GM21825 (cell line): ENCODE measurements at regions not wholly inside any gene's neighbourhood (a gene's known extent, or its start where the extent isn't known, plus 50 kb on each side); places are given as distances from the start of the nearest gene placed in this dataset.

Source experiments
- ATAC-seq: cut with Tn5 transposase; IDR thresholded peaks from one replicate; pipeline ENCODE4 v1.9.1; 2021; ENCODE audit warnings: mild to moderate bottlenecking, moderate library complexity; ENCODE audit not compliant: unreplicated experiment

- ATAC-seq, result no peak
Measured at GRCh38 chr2:146158072-146158674, 1638.3 kb upstream of the ZEB2 start.

DNA sequence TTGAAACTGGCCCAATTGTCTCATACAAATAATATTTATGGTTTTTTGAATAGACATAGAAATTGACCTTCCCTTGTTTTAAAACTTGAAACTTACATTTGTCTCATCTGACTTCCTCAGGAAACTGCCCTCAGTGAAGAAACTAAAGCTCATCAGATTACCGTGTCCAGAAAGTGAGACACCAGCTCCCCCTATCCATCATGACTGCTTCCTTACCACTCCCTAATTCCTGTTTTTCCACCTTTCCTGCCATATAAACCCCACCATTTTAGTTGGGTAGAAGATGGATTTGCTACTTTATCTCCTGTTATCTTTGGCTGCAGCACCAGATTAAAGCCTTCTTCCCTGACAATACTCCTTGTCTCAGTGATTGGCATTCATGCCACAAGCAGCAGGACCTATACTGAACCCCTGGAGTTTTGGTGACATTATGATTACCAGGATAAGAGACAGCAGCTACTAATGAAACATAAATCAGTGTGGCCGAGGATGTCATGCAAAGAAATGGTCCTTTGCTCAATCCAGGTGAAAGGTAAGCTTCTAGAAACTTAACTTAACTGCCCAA lies 1627.6 kb upstream of the ZEB2 start:
- no peak for ATAC-seq

DNA sequence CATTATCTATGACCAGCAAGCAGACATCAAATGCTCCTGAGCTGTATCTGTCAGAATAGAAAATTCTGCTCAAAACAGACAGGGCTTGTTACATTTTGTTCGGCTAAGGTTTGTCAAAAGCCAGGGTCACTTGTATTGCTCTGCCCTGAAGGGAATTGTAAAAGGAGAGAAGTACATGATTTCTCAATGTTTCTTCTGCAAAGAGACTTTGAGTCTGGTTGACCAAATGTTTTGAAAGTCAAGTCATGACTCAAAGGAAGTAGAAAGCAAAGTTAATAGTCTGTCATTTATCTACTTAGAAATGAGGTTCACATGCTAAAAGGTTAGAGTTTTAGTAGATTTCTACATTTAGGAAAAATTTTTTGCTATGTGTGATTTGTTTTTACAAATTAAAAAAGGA lies 1624.1 kb upstream of the ZEB2 start:
- ATAC-seq, result no peak

- ATAC-seq, result no peak
Measured at GRCh38 chr2:146138820-146139219, 1618.9 kb upstream of the ZEB2 start.

DNA sequence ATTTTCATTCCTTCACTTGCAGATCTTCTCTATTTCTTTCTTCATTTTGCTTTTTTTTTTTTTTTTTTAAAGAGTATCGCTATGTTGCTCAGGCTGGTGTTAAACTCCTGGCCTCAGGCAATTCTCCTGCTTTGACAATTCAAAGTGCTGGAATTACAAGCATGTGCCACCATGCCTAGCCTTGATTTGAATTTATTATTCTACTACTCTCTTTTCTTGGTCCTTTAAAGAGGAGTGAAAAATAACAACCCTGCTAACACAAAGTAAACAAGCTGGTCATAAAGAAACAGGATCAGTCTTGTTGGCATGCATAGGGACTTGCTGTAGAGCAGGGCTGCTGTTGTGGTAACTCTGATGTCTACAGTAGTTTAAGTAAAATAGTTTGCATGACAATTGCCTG lies 1615.3 kb upstream of the ZEB2 start:
- no peak for ATAC-seq

DNA sequence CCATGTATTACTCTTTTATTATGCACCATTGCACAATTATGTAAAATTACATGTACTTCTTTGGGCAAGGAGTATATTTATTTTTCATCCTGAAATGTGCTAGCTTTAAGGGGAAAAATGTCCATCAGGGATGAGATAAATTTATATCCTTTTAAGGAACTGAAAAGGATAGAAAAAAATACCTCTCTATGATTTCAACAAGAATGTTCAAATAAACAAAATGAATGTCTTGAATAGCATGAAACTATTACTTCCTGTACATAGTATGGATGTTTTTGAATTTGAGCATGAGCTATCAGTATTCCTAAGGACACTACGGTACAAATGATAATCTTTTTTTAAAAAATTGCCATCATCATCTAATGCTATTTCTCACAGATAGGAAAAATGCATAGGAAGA lies 1611.9 kb upstream of the ZEB2 start:
- ATAC-seq, result no peak

- ATAC-seq, result no peak
Measured at GRCh38 chr2:146131048-146131447, 1611.1 kb upstream of the ZEB2 start.

DNA sequence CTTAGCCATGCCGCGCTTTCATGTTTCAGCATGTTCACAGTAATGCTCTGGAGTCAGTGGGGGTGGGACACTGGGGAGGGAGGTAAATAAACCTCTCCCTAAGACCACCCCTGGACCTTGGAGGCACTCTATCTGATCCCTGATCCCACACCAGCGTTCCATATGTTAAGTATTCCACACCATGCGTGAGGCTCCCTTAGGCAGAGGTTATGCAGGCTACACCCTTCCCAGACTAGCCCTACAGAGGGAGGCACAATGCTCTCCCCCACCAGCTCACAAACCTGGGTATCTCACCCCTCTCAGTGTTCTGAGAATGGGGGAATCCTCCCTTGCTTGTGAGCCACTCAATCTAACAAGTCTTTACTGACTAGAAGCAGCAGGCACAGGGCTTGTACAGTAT lies 1610.4 kb upstream of the ZEB2 start:
- ATAC-seq, result no peak

DNA sequence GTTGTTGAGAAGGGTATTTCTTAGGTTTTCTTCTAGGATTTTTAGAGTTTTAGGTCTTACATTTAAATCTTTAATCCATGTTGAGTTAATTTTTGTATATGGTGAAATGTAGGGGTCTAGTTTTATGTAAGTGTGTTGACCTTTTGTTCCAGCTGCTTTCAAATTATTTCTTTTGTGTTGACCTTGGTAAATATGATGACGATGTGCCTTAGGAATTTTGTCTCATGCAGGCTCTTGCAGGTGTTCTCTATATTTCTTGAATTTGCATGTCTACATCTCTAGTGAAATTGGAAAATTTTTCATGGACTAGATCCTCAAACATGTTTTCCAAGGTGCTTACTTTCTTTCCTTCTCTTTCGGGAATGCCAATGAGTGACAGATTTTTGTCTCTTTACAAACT lies 1609.3 kb upstream of the ZEB2 start:
- no peak for ATAC-seq

GRCh38 chr2:146128216-146128615 lies 1608.3 kb upstream of the ZEB2 start:
- no peak for ATAC-seq

- ATAC-seq, result no peak
Measured at GRCh38 chr2:146125551-146125950, 1605.6 kb upstream of the ZEB2 start.

- no peak for ATAC-seq
Measured at GRCh38 chr2:146124741-146125140, 1604.8 kb upstream of the ZEB2 start.

GRCh38 chr2:146123714-146124113 lies 1603.8 kb upstream of the ZEB2 start:
- ATAC-seq, result no peak

DNA sequence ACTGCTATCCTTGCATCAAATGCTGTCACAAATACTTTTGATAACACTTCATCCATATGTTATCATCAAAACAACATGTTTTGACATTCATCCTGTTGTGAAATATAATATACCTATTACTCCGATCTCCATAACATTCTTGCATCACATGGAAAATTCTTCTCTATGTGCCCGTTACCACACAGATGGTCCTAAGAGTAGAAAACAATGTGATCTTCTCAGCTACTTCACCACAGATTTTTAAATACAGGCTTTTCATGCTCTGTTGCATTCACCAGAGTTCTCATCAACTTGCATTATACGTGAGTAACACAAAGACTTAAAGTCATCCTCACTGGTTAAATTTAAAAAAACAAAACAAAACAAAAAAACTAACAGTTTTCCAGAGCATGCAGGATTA lies 1603.3 kb upstream of the ZEB2 start:
- no peak for ATAC-seq

DNA sequence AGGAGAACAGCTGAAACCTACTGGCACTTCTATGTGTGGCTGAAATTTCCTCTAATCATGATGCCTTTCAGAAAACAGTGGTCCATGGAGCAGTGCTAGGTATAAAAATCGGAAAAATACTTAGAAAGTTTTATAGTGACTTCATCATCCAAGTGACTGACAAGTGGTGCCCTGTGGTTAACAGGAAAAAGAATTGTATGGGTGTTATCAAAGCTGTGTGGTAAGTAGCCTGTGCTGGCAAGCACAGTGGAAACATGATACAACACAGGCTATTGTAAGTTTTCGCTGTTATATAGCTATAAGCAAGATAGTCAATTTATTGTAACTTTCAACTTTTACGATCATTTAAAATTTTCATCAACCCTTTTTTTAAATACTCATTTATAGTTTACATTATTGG lies 1599.7 kb upstream of the ZEB2 start:
- no peak for ATAC-seq

- no peak for ATAC-seq
Measured at GRCh38 chr2:146108993-146109392, 1589.1 kb upstream of the ZEB2 start.

DNA sequence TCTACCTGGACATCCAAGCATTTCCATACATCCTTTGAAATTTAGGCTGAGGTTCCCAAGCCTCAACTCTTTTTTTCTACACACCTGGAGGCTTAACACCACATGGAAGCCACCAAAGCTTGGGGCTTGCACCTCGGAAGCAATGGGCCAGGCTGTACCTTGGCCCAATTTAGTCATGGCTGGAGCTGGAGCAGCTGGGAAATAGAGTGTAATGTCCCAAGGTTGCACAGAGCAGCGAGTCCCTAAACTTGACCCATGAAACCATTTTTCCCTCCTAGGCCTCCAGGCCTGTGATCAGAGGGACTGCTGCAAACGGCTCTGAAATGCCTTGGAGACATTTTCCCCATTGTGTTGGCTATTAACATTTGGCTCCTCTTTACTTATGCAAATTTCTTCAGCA lies 1574.3 kb upstream of the ZEB2 start:
- ATAC-seq, result no peak

DNA sequence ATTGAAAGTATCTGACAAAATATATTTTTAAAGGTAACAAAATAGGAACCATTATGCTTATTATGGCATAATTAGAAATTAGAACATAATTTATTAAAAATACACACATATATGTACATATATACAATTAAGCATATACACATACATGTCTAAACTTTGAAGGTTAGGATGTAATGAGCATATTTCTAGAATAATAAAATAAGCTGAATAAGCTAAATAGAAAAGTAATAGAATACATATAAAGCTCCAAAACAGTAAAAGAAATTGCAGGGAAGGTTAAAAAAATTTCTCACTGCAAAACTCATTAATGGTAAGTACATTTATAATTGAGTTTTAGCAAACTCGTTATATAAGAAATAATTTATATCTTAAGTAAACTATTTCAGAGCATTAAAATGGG lies 1561.5 kb upstream of the ZEB2 start:
- ATAC-seq, result no peak

GRCh38 chr2:146080925-146081324 lies 1561.0 kb upstream of the ZEB2 start:
- ATAC-seq, result no peak

DNA sequence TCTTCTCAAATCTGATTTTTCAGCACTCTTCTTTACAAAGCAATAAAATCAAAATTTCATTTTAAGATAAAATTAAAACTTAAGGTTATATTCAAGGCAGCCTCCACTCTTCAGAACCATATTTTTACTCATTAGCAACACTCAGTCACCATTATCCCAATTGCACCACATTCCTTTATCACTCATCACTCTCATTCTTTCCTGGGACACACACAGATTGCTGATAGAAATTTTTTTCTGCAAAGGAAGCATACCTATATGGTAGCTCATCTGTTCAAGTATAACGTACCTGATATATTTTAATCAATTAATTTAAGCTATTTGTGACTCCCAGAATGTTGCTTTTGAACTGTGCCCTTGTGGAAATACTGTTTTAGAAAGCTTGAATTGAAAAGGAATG lies 1559.3 kb upstream of the ZEB2 start:
- ATAC-seq, result no peak

DNA sequence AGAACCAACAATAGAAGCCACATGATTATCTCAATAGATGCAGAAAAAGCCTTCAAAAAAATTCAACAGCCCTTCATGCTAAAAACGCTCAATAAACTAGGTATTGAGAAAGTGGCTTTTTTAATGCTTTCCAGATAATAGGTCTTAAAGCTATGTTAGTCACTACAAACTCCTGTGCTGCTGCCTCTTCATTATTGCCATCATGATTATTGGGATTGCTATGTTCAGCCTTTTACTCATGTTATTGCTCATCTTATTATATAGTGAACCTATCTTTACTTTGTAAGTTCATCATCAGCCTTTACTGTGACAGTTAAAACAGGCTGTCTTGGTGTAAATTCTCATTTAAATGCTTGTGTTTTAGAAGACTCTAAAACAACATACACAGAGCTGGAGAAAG lies 1557.2 kb upstream of the ZEB2 start:
- ATAC-seq, result no peak

GRCh38 chr2:146068051-146068450 lies 1548.1 kb upstream of the ZEB2 start:
- ATAC-seq, result no peak

DNA sequence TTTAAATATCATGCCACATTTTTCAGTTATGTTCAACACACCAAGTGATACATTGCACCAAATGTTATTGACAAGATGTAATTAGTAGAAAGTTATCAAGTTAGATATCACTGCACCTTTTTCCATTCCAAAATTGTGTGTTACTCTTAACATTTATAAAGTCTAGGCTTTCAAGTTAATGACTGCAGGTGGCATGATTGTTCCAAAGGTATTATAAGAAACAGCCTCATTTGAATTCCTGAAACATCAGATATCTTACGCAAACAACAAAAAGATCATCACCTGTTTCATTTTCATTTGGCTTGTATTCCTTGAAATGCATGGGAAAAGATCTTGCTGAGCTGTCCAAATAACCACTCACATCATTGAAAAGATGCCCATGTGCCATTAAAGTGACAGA lies 1528.2 kb upstream of the ZEB2 start:
- no peak for ATAC-seq
